WTC11 (cell line): ENCODE measurements at regions not wholly inside any gene's neighbourhood (a gene's known extent, or its start where the extent isn't known, plus 50 kb on each side); places are given as distances from the start of the nearest gene placed in this dataset.

Source experiments
- ATAC-seq: fragments of 200-7000 bp; cut with Tn5 transposase; 2 replicates; pipeline ENCODE4 v1.10.0; 2021; ENCODE audit warnings: mild to moderate bottlenecking, moderate library complexity
- CTCF ChIA-PET: fragments of 300-600 bp; sonication (Branson Sonifier 250); formaldehyde crosslinking; loops from one replicate; lab custom pipeline; 2021; ENCODE audit warnings: antibody characterized with exemption; lab: Charles Lee
- POLR2A ChIA-PET: fragments of 350-600 bp; sonication (Branson Sonifier 250); formaldehyde crosslinking; loops from one replicate; lab custom pipeline; 2021; ENCODE audit warnings: antibody characterized with exemption; lab: Charles Lee
- DNase-seq: peaks from one replicate; pipeline ENCODE4 v3.0.0; 2021; ENCODE audit warnings: low spot score
- H3K27ac Mint-ChIP-seq: 2 replicates; pipeline ENCODE4 v1.8.0; 2021; ENCODE audit warnings: mixed read lengths
- H3K27me3 Mint-ChIP-seq: 2 replicates; pipeline ENCODE4 v1.8.0; 2021; ENCODE audit warnings: low read depth, mild to moderate bottlenecking, moderate library complexity, mixed read lengths
- H3K36me3 Mint-ChIP-seq: 2 replicates; pipeline ENCODE4 v1.8.0; 2021; ENCODE audit warnings: mixed read lengths
- H3K4me1 Mint-ChIP-seq: 2 replicates; pipeline ENCODE4 v1.8.0; 2022; ENCODE audit warnings: mixed read lengths
- H3K4me3 Mint-ChIP-seq: 2 replicates; pipeline ENCODE4 v1.8.0; 2021; ENCODE audit warnings: mild to moderate bottlenecking, moderate library complexity, mixed read lengths
- H3K9me3 Mint-ChIP-seq: 2 replicates; pipeline ENCODE4 v1.8.0; 2021; ENCODE audit warnings: mixed read lengths
- ATF1 ChIP-seq: sonication (generic); formaldehyde crosslinking; IDR thresholded peaks from 2 replicates; pipeline ENCODE4 v1.8.1; 2023; ENCODE audit warnings: mild to moderate bottlenecking, moderate library complexity, missing genetic modification reagents
- CREB1 ChIP-seq: sonication (generic); formaldehyde crosslinking; IDR thresholded peaks from 2 replicates; pipeline ENCODE4 v1.8.0; 2023; ENCODE audit warnings: mild to moderate bottlenecking, missing genetic modification reagents
- ELF4 ChIP-seq: sonication (generic); formaldehyde crosslinking; IDR thresholded peaks from 2 replicates; pipeline ENCODE4 v1.8.1; 2022; ENCODE audit warnings: low read depth, mild to moderate bottlenecking, moderate library complexity, missing genetic modification reagents
- MXD4 ChIP-seq: fragments of 250-450 bp; sonication (Bioruptor Pico); IDR thresholded peaks from 2 replicates; pipeline ENCODE4 v1.8.0; 2021; ENCODE audit warnings: mild to moderate bottlenecking, moderate library complexity, borderline replicate concordance
- NFATC4 ChIP-seq: fragments of 250-450 bp; sonication (Bioruptor Pico); IDR thresholded peaks from 2 replicates; pipeline ENCODE4 v1.9.0; 2021; ENCODE audit warnings: mild to moderate bottlenecking
- OVOL2 ChIP-seq: fragments of 250-450 bp; sonication (Bioruptor Pico); IDR thresholded peaks from 2 replicates; pipeline ENCODE4 v1.9.0; 2021; ENCODE audit warnings: mild to moderate bottlenecking, borderline replicate concordance
- SMAD3 ChIP-seq: sonication (generic); formaldehyde crosslinking; IDR thresholded peaks from 2 replicates; pipeline ENCODE4 v1.8.0; 2022; ENCODE audit warnings: missing genetic modification reagents, mild to moderate bottlenecking, borderline replicate concordance
- TP53 ChIP-seq: sonication (generic); formaldehyde crosslinking; IDR thresholded peaks from 2 replicates; pipeline ENCODE4 v1.8.1; 2023; ENCODE audit warnings: mild to moderate bottlenecking, missing genetic modification reagents
- ZNF121 ChIP-seq: sonication (generic); formaldehyde crosslinking; IDR thresholded peaks from 2 replicates; pipeline ENCODE4 v1.8.0; 2023; ENCODE audit warnings: missing genetic modification reagents
- TF ChIP-seq, protein P1 (sequence below): sonication (generic); formaldehyde crosslinking; IDR thresholded peaks from 2 replicates; pipeline ENCODE4 v1.8.1; 2023; ENCODE audit warnings: mild to moderate bottlenecking, missing genetic modification reagents
- TF ChIP-seq, protein P2 (sequence below): fragments of 250-450 bp; sonication (Bioruptor Pico); conservative IDR thresholded peaks from 2 replicates; pipeline ENCODE4 v1.9.0; 2021; ENCODE audit warnings: mild to moderate bottlenecking
- TF ChIP-seq, protein P3 (sequence below): sonication (generic); formaldehyde crosslinking; IDR thresholded peaks from 2 replicates; pipeline ENCODE4 v1.8.0; 2022; ENCODE audit warnings: mild to moderate bottlenecking, missing genetic modification reagents
- TF ChIP-seq, protein P4 (sequence below): sonication (generic); formaldehyde crosslinking; IDR thresholded peaks from 2 replicates; pipeline ENCODE4 v1.8.1; 2023; ENCODE audit warnings: mild to moderate bottlenecking, moderate library complexity, missing genetic modification reagents
- TF ChIP-seq, protein P5 (sequence below): sonication (generic); formaldehyde crosslinking; IDR thresholded peaks from 2 replicates; pipeline ENCODE4 v1.8.1; 2022; ENCODE audit warnings: missing genetic modification reagents, borderline replicate concordance
- TF ChIP-seq, protein P6 (sequence below): sonication (generic); formaldehyde crosslinking; IDR thresholded peaks from 2 replicates; pipeline ENCODE4 v1.8.1; 2023; ENCODE audit warnings: mild to moderate bottlenecking, missing genetic modification reagents, moderate library complexity
- TF ChIP-seq, protein P7 (sequence below): sonication (generic); formaldehyde crosslinking; IDR thresholded peaks from 2 replicates; pipeline ENCODE4 v1.8.1; 2022; ENCODE audit warnings: low read depth, mild to moderate bottlenecking, moderate library complexity, missing genetic modification reagents, borderline replicate concordance
- TF ChIP-seq, protein P8 (sequence below): sonication (generic); formaldehyde crosslinking; IDR thresholded peaks from 2 replicates; pipeline ENCODE4 v1.8.1; 2023; ENCODE audit warnings: mild to moderate bottlenecking, missing genetic modification reagents, borderline replicate concordance

DNA sequence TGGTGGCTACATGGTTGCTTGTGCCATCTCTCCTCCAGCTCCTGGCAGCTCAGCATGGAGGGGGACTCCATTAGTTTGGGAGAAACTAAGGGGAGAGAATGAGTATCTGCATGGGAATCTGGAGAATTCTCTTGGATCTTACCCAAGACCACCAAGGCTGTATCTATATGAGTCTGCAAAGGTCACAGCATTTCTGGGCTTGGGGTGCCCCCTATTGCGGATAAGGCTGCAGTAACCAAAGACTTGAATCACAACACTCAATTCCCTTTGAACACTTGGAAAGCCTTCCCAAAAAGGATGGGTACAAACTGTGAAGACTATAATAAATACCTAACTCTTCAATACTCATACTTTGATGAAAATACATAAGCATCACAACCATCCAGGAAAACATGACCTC lies 623.5 kb upstream of the NR3C2 start (continued):
- TF ChIP-seq, protein P1, sequence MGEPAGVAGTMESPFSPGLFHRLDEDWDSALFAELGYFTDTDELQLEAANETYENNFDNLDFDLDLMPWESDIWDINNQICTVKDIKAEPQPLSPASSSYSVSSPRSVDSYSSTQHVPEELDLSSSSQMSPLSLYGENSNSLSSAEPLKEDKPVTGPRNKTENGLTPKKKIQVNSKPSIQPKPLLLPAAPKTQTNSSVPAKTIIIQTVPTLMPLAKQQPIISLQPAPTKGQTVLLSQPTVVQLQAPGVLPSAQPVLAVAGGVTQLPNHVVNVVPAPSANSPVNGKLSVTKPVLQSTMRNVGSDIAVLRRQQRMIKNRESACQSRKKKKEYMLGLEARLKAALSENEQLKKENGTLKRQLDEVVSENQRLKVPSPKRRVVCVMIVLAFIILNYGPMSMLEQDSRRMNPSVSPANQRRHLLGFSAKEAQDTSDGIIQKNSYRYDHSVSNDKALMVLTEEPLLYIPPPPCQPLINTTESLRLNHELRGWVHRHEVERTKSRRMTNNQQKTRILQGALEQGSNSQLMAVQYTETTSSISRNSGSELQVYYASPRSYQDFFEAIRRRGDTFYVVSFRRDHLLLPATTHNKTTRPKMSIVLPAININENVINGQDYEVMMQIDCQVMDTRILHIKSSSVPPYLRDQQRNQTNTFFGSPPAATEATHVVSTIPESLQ (CRISPR knock-in tag) = no peak
- TF ChIP-seq, protein P2, sequence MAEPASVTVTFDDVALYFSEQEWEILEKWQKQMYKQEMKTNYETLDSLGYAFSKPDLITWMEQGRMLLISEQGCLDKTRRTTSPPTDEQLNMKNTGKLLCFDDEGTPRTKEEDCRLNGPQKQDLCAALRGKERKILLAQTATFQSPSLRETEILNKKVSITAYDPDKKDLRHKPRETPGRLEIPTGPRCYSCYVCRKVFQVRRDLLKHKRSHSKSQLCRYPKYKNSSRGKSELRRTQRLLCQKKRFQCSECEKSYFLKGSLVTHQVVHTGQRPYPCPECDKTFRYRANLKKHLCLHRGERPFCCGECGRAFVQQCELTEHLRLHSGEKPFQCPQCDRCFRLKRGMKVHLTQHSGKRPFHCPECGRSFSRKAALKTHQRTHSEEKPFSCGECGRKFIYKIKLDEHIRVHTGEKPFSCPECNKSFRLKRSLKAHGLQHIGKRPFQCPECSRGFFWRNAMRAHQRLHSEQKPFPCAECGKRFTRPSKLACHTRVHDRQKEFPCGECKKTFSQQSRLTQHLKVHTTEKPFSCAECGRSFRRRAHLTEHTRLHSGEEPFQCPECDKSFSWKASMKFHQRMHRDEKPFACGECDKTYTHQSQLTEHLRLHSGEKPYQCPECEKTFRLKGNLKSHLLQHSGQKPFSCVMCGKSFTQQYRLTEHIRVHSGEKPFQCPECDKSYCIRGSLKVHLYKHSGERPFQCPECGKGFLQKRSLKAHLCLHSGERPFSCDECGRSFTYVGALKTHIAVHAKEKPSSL (CRISPR knock-in tag) = no peak
- TF ChIP-seq CREB1 (CRISPR knock-in tag) (no peak), TP53 (no peak), ZNF121 (no peak)
- TF ChIP-seq, protein P3, sequence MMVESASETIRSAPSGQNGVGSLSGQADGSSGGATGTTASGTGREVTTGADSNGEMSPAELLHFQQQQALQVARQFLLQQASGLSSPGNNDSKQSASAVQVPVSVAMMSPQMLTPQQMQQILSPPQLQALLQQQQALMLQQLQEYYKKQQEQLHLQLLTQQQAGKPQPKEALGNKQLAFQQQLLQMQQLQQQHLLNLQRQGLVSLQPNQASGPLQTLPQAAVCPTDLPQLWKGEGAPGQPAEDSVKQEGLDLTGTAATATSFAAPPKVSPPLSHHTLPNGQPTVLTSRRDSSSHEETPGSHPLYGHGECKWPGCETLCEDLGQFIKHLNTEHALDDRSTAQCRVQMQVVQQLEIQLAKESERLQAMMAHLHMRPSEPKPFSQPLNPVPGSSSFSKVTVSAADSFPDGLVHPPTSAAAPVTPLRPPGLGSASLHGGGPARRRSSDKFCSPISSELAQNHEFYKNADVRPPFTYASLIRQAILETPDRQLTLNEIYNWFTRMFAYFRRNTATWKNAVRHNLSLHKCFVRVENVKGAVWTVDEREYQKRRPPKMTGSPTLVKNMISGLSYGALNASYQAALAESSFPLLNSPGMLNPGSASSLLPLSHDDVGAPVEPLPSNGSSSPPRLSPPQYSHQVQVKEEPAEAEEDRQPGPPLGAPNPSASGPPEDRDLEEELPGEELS (CRISPR knock-in tag) = no peak
- TF ChIP-seq, protein P4, sequence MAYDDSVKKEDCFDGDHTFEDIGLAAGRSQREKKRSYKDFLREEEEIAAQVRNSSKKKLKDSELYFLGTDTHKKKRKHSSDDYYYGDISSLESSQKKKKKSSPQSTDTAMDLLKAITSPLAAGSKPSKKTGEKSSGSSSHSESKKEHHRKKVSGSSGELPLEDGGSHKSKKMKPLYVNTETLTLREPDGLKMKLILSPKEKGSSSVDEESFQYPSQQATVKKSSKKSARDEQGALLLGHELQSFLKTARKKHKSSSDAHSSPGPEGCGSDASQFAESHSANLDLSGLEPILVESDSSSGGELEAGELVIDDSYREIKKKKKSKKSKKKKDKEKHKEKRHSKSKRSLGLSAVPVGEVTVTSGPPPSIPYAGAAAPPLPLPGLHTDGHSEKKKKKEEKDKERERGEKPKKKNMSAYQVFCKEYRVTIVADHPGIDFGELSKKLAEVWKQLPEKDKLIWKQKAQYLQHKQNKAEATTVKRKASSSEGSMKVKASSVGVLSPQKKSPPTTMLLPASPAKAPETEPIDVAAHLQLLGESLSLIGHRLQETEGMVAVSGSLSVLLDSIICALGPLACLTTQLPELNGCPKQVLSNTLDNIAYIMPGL (CRISPR knock-in tag) = no peak
- TF ChIP-seq, protein P5, sequence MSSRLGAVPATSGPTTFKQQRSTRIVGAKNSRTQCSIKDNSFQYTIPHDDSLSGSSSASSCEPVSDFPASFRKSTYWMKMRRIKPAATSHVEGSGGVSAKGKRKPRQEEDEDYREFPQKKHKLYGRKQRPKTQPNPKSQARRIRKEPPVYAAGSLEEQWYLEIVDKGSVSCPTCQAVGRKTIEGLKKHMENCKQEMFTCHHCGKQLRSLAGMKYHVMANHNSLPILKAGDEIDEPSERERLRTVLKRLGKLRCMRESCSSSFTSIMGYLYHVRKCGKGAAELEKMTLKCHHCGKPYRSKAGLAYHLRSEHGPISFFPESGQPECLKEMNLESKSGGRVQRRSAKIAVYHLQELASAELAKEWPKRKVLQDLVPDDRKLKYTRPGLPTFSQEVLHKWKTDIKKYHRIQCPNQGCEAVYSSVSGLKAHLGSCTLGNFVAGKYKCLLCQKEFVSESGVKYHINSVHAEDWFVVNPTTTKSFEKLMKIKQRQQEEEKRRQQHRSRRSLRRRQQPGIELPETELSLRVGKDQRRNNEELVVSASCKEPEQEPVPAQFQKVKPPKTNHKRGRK (CRISPR knock-in tag) = no peak
- TF ChIP-seq, protein P6, sequence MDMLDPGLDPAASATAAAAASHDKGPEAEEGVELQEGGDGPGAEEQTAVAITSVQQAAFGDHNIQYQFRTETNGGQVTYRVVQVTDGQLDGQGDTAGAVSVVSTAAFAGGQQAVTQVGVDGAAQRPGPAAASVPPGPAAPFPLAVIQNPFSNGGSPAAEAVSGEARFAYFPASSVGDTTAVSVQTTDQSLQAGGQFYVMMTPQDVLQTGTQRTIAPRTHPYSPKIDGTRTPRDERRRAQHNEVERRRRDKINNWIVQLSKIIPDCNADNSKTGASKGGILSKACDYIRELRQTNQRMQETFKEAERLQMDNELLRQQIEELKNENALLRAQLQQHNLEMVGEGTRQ = no peak
- TF ChIP-seq, all 79 proteins: peak for 0

DNA sequence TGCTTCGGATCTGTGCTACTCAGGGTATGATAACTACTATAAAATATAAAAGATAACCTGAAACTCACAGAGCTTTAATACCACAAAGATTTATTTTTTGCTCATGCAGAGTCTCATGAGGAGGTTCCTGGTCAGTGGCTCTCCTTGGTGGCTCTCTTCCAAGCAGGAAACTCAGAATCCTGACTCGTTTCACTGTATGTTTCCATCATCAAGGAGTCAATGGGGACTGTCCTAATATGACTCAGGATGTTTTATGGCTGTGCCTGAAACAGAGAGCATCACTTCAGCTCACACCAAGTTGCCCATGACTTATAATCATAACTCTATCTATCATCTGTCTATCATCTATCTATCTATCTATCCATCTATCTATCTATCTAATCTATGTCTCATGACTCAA lies 620.8 kb upstream of the NR3C2 start:
- Mint-ChIP-seq H3K9me3 (peaks cover 28% of the 10 kb centered on the region), H3K27ac (no peak overlapping the region), H3K4me3 (no peak overlapping the region), H3K36me3 (peaks cover 5% of the 10 kb centered on the region; the same call in 1 of the 2 replicates), H3K4me1 (no peaks in the 10 kb centered on the region), H3K27me3 (no peaks in the 10 kb centered on the region; the same call in 1 of the 2 replicates)
- CTCF ChIA-PET = no interaction called here
- DNase-seq (no peak), ATAC-seq (no peak)
- POLR2A ChIA-PET = no interaction called here
- TF ChIP-seq MXD4 (CRISPR knock-in tag) (no peak), SMAD3 (no peak), ELF4 (CRISPR knock-in tag) (no peak), OVOL2 (no peak), NFATC4 (CRISPR knock-in tag) (no peak), ATF1 (CRISPR knock-in tag) (no peak)
- TF ChIP-seq, protein P7, sequence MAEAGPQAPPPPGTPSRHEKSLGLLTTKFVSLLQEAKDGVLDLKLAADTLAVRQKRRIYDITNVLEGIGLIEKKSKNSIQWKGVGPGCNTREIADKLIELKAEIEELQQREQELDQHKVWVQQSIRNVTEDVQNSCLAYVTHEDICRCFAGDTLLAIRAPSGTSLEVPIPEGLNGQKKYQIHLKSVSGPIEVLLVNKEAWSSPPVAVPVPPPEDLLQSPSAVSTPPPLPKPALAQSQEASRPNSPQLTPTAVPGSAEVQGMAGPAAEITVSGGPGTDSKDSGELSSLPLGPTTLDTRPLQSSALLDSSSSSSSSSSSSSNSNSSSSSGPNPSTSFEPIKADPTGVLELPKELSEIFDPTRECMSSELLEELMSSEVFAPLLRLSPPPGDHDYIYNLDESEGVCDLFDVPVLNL (CRISPR knock-in tag) = no peak
- TF ChIP-seq, protein P8, sequence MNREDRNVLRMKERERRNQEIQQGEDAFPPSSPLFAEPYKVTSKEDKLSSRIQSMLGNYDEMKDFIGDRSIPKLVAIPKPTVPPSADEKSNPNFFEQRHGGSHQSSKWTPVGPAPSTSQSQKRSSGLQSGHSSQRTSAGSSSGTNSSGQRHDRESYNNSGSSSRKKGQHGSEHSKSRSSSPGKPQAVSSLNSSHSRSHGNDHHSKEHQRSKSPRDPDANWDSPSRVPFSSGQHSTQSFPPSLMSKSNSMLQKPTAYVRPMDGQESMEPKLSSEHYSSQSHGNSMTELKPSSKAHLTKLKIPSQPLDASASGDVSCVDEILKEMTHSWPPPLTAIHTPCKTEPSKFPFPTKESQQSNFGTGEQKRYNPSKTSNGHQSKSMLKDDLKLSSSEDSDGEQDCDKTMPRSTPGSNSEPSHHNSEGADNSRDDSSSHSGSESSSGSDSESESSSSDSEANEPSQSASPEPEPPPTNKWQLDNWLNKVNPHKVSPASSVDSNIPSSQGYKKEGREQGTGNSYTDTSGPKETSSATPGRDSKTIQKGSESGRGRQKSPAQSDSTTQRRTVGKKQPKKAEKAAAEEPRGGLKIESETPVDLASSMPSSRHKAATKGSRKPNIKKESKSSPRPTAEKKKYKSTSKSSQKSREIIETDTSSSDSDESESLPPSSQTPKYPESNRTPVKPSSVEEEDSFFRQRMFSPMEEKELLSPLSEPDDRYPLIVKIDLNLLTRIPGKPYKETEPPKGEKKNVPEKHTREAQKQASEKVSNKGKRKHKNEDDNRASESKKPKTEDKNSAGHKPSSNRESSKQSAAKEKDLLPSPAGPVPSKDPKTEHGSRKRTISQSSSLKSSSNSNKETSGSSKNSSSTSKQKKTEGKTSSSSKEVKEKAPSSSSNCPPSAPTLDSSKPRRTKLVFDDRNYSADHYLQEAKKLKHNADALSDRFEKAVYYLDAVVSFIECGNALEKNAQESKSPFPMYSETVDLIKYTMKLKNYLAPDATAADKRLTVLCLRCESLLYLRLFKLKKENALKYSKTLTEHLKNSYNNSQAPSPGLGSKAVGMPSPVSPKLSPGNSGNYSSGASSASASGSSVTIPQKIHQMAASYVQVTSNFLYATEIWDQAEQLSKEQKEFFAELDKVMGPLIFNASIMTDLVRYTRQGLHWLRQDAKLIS = no peak
